HG03066 (cell line): ENCODE measurements at regions not wholly inside any gene's neighbourhood (a gene's known extent, or its start where the extent isn't known, plus 50 kb on each side); places are given as distances from the start of the nearest gene placed in this dataset.
"Not testable (repeated sequence)": the region's sequence is repeated elsewhere in the genome, so short reads cannot be mapped to it uniquely, and the experiment has no call there.

Experiments
- ATAC-seq: cut with Tn5 transposase; IDR thresholded peaks from one replicate; pipeline ENCODE4 v1.9.1; 2021; ENCODE audit warnings: low read depth; ENCODE audit not compliant: unreplicated experiment

DNA sequence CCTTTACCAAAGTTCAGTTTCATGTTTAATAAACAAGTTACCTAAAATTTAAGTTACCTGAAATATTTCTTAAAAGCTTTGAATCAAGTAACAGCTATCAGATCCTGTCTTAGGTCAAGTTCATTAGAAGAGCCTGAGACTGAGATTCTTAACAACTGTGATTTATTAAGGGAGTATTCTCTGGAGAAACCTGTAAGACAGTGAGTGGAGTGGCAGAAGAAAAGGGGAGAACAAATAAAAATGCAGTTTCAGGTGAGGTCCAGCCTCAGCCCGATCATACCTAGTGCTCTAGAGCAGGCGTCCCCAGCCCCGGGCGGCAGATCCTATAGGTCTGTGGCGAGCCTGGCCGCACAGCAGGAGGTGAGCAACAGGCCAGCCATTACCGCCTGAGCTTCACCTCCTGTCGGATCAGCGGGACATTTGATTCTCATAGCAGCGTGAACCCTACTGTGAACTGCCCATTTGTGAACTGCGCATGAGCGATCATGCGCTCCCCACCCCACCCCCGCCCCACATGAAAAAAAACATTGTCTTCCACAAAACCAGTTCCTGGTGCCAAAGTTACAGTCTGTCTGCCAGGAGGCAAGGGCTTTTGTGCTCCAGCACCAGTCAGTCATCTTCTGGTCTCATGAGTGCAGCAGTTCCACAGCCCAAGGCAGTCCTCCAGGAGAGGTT, 59.2 kb upstream of the ADGRB3 start:
- ATAC-seq, result no peak

DNA sequence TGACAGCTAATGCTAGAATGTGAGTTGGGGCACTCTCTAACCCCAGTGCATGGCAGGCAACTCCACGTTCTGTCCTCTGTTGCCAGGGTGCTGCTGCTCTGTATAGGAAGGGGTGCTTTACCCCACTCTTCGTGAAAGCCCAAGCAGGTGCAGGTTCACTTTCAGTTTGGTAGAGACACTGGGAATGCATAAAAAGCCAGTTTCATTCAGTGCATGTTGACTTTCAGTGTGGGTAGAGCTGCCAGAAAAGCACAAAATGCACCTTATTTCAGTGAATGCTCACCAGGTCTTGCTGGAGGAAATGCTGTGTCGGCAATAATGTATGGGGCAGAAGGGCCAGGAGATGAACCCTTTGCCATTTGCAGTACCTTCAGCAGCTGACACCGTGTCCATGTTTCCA, 62.1 kb upstream of the ADGRB3 start:
- ATAC-seq, result no peak

DNA sequence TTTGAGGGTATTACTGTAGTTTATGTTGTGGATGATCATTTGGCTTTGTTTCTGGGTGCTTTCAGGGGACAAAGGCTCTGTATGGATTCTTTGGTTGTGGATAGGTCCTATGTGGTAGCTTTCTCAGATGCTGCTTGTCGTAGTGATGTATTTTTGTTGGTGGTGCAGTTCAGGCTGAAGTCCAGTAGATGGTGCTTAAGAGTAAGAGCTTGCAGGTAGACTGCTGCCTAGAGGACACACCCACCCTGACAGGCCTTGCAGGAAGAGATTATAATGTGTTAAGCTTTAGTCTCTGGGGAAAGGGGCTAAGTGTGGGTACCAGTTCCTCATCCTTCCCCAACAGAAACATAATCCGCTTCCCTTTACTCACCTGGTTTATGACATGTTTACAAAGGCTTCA, 62.6 kb upstream of the ADGRB3 start:
- ATAC-seq, result peak; percentile 92

DNA sequence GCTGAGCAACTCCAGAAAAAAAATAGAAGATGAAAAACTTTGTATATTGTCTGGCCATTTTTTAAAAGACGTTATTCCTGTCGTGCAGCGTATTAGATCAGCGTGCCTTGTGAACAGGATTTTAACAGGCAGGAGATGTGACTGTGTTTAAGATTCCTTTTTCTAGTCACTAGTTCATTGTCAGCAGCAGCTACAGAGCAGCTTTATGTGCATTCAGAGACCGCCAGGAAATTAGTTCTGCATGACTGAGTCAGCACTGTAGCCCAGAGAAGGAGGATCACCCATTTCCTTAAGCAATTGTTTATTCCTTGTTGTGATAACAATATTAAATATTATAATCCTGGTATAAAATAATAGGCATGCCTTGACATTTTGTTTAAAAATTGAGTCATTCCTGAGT, 75.4 kb upstream of the ADGRB3 start:
- ATAC-seq, result no peak

DNA sequence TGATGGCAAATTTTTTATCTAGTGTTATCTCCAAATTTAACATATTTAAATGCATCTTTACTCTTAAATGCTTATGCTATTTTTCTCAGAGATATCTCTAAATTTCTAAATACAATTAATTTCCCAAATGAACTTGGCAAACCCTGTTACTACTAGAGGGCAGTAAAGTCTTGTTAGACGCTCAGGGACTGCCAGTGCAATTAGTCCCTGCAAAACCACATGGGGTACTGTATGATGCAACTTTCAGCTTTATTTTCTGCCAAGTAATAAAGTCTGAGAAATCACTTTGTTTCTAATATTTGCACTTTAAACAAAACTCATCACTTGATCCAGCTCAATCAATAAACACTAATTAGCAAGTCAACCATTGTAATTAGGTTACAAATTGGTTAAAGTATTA, 76.0 kb upstream of the ADGRB3 start:
- ATAC-seq, result no peak

DNA sequence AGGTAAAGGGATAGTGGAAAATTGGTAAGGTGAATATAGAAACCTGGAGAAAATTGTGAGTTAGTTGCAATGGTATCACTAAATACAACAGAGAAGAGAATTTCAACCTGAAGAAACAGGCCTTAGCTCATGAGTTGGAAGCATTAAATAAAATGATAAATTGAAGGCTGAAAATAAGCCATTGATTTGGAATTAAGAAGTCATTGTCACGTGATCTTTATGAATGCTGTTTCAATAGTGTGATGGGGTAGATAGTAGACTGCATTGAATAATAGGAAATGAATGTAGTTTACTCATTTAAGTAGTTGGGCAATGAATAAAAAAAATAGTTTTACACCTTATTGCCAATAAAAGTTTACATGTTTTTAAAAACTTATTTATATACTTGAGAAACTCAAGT, 88.5 kb upstream of the ADGRB3 start:
- ATAC-seq, result no peak

DNA sequence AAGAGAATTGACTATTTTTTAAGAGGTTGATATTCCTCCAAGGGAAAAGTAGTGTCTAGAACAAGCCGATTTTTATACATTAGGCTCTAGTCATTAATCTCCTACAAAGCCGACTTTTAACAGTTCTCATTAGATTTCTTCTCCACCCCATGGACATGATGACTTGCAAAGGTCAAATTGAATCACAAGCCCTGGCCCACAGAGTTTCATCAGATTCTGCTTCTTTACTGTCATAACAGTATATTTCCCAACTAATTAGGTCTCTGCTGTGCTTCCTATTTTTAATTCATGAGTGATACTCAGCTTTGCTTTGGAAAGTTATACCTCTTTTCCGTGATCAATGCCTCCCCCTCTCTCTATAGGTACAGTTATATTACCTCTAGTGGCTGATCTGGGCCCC, 90.6 kb upstream of the ADGRB3 start:
- no peak for ATAC-seq

DNA sequence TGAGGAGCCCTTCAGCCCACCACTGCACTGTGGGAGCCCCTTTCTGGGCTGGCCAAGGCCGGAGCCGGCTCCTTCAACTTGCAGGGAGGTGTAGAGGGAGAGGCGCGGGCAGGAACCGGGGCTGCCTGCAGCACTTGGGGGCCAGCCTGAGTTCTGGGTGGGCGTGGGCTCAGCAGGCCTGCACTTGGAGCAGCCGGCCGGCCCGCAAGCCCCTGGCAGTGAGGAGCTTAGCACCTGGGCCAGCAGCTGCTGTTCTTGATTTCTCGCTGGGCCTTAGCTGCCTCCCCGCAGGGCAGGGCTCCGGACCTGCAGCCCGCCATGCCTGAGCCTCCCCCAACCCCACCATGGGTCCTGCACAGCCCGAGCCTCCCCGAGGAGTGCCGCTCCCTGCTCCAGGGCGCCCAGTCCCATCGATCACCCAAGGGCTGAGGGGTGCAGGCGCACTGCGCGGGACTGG, 101.7 kb upstream of the ADGRB3 start:
- no peak for ATAC-seq

DNA sequence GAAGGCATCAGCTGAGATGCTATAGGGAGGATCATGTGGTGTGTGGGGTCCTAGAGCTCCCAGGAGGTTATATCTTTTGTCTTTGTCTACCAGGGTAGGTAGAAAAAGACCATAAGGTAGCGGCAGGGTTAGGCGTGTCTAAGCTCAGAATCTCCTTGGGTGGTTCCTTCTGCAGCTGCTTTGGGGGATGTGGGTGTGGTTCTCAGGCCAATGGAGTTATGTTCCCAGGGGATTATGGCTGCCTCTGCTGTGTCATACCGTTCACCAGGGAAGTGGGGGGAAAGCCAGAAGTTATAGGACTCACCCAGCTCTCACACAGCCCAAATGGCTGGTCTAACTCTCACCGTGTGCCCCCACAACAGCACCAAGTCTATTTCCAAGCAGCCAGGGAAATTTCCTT, 107.4 kb upstream of the ADGRB3 start:
- no peak for ATAC-seq

DNA sequence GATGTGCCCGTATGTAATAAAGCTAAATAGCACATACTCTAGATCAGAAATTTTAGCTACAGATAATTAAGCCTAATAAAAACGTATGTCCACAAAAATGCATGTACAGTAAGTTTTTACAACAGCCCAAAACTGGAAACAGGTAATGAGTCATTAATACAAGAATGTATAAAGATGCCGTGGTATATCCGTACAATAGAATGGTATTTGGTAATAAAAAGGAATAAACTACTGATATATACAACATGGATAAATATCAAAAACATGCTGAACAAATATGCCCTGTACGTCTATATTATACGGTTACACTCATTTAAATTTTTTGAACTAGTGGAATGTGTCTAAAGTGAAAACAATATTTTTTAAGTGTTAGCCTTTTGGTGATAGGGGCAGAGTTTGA, 128.2 kb upstream of the ADGRB3 start:
- ATAC-seq, result no peak

DNA sequence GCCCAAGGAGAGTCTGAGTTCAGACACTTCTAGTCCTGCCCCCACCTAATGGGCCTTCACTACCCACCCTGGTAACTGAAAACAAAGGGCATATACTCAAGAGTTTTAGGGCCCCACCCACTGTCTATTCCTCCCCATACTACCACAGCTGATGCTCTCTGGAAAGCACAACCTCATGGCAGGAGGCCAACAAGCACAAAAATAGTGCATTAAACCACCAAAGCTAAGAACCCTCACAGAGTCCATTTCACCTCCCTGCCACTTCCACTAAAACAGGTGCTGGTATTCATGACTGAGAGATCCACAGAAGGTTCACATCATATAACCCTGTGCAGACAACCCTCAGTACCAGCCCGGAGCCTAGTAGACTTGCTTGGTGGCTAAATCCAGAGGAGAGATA, 132.1 kb upstream of the ADGRB3 start:
- ATAC-seq, result no peak

DNA sequence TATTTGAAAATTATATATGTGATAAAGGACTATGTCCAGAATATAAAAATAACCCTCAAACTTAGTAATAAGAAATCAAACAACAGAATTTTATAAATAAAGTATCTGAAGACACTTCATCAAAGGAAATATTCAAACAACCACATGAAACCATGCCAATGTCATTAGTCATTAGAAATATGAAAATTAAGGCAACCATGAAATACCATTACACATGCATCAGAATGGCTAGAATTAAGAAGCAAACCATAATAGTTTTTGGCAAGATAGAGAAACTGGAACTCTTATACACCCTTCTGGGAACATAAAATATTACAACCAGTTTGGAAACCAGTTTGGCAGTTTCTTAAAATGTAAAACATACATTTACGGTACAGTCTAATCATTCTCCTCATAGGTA, 137.2 kb upstream of the ADGRB3 start:
- ATAC-seq, result no peak

DNA sequence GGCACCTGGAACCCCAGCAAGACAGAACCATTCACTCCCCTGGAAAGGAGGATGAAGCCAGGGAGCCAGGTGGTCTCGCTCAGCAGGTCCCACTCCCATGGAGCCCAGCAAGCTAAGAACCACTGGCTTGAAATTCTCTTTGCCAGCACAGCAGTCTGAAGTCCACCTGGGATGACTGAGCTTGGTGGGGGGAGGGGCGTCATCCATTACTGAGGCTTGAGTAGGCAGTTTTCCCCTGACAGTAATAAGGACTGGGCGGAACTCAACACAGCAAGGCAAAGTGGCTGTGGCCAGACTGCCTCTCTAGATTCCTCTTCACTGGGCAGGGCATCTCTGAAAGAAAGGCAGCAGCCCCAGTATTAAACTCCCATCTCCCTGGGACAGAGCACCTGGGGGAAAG, 140.2 kb upstream of the ADGRB3 start:
- ATAC-seq, result not testable (repeated sequence)

DNA sequence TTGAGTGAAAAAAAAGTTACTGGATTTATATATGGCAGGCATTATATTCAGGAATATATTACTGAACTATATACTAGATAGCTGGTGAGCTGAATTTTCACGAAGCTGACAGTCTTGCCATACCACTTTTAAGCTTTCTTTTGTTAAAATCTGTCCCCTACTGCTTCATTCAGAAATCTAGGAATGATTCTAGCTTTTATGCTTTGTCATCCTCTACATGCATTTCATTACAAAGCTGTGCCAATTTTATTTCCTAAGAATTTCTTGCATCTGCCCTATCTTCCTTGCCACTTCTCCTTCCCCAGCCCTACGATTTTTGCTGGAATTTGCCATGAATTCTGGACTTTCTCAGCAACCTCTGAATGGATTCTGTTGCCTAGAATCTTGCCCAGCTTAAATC, 158.5 kb upstream of the ADGRB3 start:
- ATAC-seq, result no peak

DNA sequence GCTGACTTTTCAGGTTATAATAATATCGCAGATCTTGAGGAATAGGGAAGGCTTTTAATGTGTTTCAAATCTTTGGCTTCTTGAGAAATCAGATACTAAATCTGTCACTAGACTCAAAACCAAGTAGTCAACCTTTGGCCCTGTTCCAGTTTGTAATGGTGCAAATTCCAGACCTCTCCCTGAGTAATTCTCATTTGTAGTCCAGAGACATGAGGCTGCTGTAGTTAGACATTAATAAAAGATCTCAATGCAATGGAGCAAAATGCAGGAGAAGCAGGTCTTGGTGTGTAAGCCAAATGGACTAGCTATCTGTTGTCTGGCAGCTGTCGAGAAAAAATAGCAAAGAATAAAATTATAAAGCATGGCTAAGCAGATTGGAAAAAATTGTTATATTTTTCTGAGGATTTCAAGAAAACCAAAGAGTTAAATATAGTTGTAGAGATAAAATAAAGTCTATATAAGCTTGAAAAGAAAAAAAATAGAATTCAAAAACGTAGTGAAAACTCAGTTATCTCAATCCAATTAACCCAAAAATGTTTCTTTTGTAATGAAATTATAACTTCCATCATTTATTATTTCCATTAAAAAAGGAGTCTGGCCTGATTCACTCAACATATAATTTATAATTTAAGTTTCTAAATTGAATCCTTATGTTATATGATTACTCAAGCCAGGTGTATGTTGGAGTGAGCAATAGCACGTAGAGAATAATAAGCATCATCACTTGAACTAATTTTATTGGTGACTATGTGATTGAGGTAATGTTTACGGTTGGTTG, 161.5 kb upstream of the ADGRB3 start:
- ATAC-seq, result no peak

DNA sequence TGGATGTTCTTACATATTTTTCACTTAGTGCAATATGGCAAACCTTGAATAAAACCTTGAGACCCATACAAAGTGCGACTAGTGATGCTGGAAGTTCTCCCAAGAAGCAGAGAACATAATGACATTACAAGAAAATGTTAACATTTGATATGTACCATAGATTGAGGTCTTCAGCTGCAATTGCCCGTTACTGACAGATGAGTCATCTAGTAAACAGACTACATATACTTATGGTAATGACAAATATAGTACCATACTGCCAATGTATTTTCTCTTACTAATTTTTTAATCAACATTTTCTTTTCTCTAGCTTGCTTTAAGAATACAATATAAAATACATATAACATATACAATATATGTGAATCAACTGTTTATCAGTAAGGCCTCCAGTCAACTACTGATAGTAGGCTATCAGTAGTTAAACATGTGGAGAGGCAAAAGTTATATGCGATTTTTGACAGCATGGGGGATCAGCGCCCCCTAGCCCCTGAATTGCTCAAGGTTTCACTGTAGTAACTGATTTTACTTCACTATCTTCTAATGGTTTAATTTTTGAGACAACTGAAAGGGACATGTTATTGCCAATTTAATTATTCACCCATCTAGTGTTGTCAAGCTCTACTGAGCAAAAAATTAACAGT, 166.7 kb upstream of the ADGRB3 start:
- ATAC-seq, result no peak

DNA sequence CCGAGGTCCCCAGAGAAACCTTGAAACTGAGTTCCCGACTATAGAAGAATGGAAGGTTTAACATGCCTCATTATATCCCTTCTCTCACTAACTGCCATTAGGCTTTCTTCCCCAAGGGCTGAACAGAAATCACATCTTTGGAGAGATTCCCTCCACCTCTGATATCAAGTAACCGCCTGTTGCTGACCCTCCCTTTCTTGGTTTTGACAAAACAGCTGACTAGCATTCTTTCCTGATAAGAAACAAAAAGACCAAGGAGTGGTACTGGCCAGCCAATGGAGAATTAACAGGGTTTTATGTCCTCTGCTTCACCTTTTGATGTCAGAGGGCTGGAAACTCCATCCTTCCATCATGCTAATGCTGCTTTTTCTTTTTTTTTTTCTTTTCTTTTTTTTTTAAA, 176.6 kb upstream of the ADGRB3 start:
- no peak for ATAC-seq

DNA sequence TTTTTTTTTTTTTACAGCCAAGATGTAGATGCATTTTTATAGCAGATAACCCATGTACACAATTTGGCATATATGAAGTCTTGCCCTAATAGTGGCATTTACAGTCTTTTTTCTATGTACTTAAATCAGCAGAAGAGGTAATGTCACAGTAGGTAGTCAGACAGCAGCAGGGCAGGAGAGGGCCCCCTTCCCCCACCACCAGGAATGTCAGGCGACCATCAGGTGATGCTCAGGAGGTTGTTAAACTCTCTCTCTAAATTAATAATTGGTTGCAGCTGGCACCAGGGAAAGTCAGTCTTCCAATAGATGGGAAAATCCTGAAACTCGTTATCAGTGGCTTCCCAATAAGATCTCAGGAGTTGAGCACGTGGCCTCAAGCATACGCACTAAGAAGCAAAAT, 188.0 kb upstream of the ADGRB3 start:
- no peak for ATAC-seq

DNA sequence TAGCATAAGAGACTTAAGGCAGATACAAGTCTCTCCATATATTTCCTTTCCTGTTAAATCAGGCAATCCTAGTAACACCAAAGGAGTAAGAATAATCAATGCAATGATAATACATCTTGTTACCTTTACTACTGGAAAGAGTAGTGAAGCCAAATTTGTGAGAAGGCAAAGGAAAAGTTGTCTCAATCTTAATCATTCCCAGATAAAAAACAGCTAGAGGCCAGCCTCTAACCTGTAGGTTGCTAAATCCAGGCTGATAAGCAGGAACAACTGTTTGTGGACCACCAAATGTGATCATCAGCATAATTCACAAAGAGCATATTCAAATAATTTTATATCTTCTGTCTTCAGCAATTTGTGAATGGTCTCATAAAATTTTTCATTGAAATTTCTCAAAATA, 189.2 kb upstream of the ADGRB3 start:
- no peak for ATAC-seq

DNA sequence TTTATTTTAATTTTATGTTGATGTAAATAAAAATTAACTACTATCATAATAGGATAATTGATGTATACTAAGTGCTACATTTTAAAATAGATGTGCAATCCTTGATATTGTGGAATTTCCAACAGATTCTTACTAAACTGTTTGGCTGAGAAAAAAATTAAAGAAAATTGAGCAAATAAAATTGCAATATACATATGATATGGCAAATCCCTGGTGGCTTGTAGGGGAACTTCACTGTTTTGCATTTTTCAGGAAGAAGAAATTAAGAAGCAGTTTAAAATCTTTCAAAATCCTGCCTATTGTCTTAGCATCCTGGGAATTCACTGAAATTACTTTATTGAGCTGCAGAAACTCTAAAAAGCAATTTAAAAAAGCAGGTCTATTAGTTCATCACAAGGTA, 191.4 kb upstream of the ADGRB3 start:
- ATAC-seq, result no peak

DNA sequence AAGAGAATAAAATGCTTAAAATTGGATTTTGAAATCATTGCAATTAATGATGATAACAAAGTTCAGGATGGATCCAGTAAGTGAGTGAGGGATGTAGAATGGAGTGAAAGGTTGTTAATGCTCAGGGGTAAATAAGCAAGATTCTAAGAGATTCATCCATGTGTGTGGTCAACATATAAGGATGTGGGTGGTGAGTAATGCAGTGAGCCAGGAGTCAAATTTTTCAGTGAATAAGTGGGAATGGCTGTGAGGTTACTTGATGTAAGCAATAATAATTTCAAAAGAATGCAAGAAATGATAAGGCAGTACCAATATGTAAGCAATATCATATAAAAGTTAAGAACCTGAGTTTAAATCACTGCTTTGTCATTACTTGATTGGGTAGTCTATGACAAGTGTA, 207.5 kb upstream of the ADGRB3 start:
- no peak for ATAC-seq

DNA sequence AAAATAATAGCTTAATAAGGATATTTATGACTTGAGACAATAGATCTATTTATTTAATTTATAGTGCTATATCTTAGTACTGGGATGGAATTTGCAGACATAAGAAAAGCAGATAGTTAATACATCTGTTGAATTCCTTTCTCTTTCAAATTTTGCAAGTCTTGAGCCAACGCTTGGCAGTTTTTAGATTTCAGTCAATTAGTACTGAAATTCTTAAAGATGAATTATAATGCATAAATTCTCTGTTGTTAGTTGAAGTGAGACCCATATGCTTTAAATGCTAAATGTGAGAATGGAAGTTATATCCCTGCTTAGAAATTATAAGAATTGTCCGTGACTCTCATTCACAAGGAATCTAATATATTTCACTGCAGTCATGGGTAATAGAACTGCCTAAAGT, 225.1 kb upstream of the ADGRB3 start:
- no peak for ATAC-seq
